ENCODE measurements at regions not wholly inside any gene's neighbourhood (a gene's known extent, or its start where the extent isn't known, plus 50 kb on each side); places are given as distances from the start of the nearest gene placed in this dataset.

- Histone ChIP-seq H3K4me1 (replicated peaks in 1 of 4; ENCODE audit: control insufficient read depth in 3 of 4, insufficient read depth in 4 of 4, low read length in 3 of 4) (no peaks in the 10 kb centered on the region; a peak in 1 of 7 replicates), H3K9me3 (ENCODE audit: insufficient read depth in 2 of 2, low read depth in 1 of 2, low read length in 1 of 2) (no peaks in the 10 kb centered on the region), H2AFZ (ENCODE audit: low read length) (no peak overlapping the region), H3K4ac (replicated peaks; ENCODE audit: insufficient read length, low read depth, low read length) (no peak overlapping the region), H3K79me1 (ENCODE audit: low read depth, low read length) (no peaks in the 10 kb centered on the region), H2BK12ac (ENCODE audit: low read depth, low read length) (no peak overlapping the region), H4K20me1 (replicated peaks in 1 of 2; ENCODE audit: control insufficient read depth in 1 of 2, insufficient read depth in 2 of 2, low read length in 2 of 2) (peaks cover 0 to 2% of the 10 kb centered on the region in 2 experiments), H2BK20ac (ENCODE audit: low read length) (no peak overlapping the region), H2AK5ac (ENCODE audit: low read depth, low read length) (no peak overlapping the region), H3K14ac (ENCODE audit: insufficient read length) (no peak overlapping the region), H3K9ac (replicated peaks in 1 of 4; ENCODE audit: extremely low read depth in 1 of 4, low read depth in 3 of 4, low read length in 3 of 4) (no peak overlapping the region), H2BK15ac (ENCODE audit: low read length) (no peak overlapping the region), H4K91ac (replicated peaks; ENCODE audit: insufficient read length, low read length) (no peak overlapping the region), H3K23ac (ENCODE audit: insufficient read length) (no peak overlapping the region), H2BK120ac (replicated peaks; ENCODE audit: low read depth, low read length) (no peak overlapping the region), H3K4me3 (ENCODE audit: extremely low read depth in 1 of 4, insufficient read depth in 2 of 4, low read depth in 3 of 4, low read length in 4 of 4) (no peak overlapping the region), H3K27me3 (replicated peaks in 1 of 4; ENCODE audit: control insufficient read depth in 3 of 4, extremely low read depth in 1 of 4, insufficient read depth in 3 of 4, low read length in 3 of 4) (peaks cover 0 to 3% (median 0%) of the 10 kb centered on the region in 4 experiments; a peak in 2 of 7 replicates), H3K36me3 (ENCODE audit: control insufficient read depth in 2 of 4, insufficient read depth in 4 of 4, low read length in 3 of 4) (no peaks in the 10 kb centered on the region), H3K56ac (replicated peaks; ENCODE audit: insufficient read length, low read depth, low read length) (no peak overlapping the region), H3K23me2 (ENCODE audit: low read depth, low read length) (no peaks in the 10 kb centered on the region; the same call in 1 of the 2 replicates), H4K5ac (ENCODE audit: insufficient read length, low read depth, low read length) (no peak overlapping the region), H3K27ac (ENCODE audit: low read depth, low read length) (no peak overlapping the region), H3K79me2 (ENCODE audit: control insufficient read depth in 1 of 2, insufficient read depth in 2 of 2, low read length in 2 of 2) (no peaks in the 10 kb centered on the region), H2BK5ac (ENCODE audit: low read depth, low read length) (no peak overlapping the region), H3K18ac (ENCODE audit: extremely low read depth, low read length) (no peak overlapping the region), H3K4me2 (ENCODE audit: insufficient read depth in 1 of 2, low read depth in 2 of 2, low read length in 2 of 2) (no peak overlapping the region), H4K8ac (ENCODE audit: extremely low read depth, insufficient read depth, low read length) (no peak overlapping the region; the same call in 1 of the 2 replicates)
- POLR2A ChIA-PET (ENCODE audit: partially characterized antibody): interaction anchor here (0.9 kb wide), 1 partner anchor 9 kb away, joined by 3 read pairs; no protein-coding TSS in a partner anchor
- CTCF ChIA-PET (ENCODE audit: partially characterized antibody): interaction anchor here (0.6 to 3.2 kb wide), 41 partner anchors 8 to 1513 kb away, joined by 3 to 22 read pairs (median 4); no protein-coding TSS in a partner anchor
- 13% methylated on average over 29 of the region's 30 CpGs; no CpG with 5 or more reads in 1 of the 2 experiments for WGBS, 2 experiments (ENCODE audit: extremely low coverage in 1 of 2, insufficient coverage in 1 of 2, insufficient read length in 1 of 2, insufficient replicate concordance in 2 of 2, low coverage in 1 of 2, low lambda C conversion rate in 2 of 2, missing lambda C conversion rate in 1 of 2)
- FAIRE-seq (peak; percentile 7), DNase-seq (ENCODE audit: low read depth in 1 of 2, low spot score in 2 of 2) (peak; percentile 57 to 99)
- TF ChIP-seq HDAC2 (IDR thresholded peaks at IDR 0.05; ENCODE audit: borderline replicate concordance in 1 of 2, low read depth in 2 of 2, low read length in 2 of 2): no peak; a peak in 1 of 4 replicates
- peak; percentile 67 for TF ChIP-seq MAX (IDR thresholded peaks at IDR 0.05)
- TF ChIP-seq SP4 (IDR thresholded peaks at IDR 0.05; ENCODE audit: low read length): no peak
- TF ChIP-seq RBBP5 (IDR thresholded peaks at IDR 0.05; ENCODE audit: borderline replicate concordance, low read depth, low read length): no peak
- no peak for TF ChIP-seq SP2 (IDR thresholded peaks at IDR 0.05; ENCODE audit: low read length)
- no peak for TF ChIP-seq SUZ12 (IDR thresholded peaks at IDR 0.05; ENCODE audit: low read length)
- TF ChIP-seq TCF12 (IDR thresholded peaks at IDR 0.05; ENCODE audit: low read depth, low read length): peak; percentile 90
- no peak for TF ChIP-seq CHD1 (IDR thresholded peaks at IDR 0.05; ENCODE audit: low read depth, low read length)
- no peak for TF ChIP-seq EGR1 (IDR thresholded peaks at IDR 0.05; ENCODE audit: borderline replicate concordance, low read depth, low read length)
- peak; percentile 84 to 89 for TF ChIP-seq RAD21 (IDR thresholded peaks at IDR 0.05 in 1 of 2, conservative IDR thresholded peaks at IDR 0.05 in 1 of 2; ENCODE audit: low read depth in 2 of 2, low read length in 2 of 2)
- peak; percentile 53; the same call in 1 of the 2 replicates for TF ChIP-seq ATF3 (IDR thresholded peaks at IDR 0.05; ENCODE audit: insufficient read depth, low read depth, low read length)
- no peak for TF ChIP-seq CBX8 (IDR thresholded peaks at IDR 0.05; ENCODE audit: borderline replicate concordance, low read depth, low read length)
These were observed 618.6 kb downstream of the AACS start for GRCh38 chr12:125683748-125684381.
